ENCODE measurements at regions not wholly inside any gene's neighbourhood (a gene's known extent, or its start where the extent isn't known, plus 50 kb on each side); places are given as distances from the start of the nearest gene placed in this dataset.

DNA sequence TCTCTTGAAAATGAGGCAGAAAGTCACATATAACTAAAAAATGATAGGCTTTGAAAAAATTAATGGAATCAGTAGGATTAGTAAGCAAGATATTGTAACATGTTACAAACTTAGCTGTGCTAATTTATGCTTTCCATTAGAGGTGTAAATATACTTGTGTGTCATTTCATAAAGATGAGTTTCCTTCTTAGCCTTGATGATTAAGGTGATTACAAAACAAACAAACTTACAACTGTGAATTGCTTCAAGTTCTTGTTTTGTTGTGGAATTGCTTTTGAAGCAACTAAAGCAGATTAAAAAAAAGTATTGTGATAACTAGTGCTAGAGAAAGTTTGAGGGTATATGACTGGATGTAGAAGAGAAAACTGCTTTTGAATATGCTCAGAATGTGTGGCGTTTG is 87.9 kb downstream of the DIPK2A start:
- Histone ChIP-seq H3K27ac (ENCODE audit: low read depth, low read length, poor library complexity, severe bottlenecking) (no peak overlapping the region), H3F3A (ENCODE audit: insufficient read depth, low read length) (no peaks in the 10 kb centered on the region), H2AFZ (ENCODE audit: low read length) (no peak overlapping the region)

GRCh38 chr3:144060881-144061280 is 89.3 kb downstream of the DIPK2A start:
- no peaks in the 10 kb centered on the region for H3F3A ChIP-seq (ENCODE audit: insufficient read depth, low read length)
- H3K27me3 ChIP-seq (ENCODE audit: insufficient read depth, low read length): no peaks in the 10 kb centered on the region
- H2AFZ ChIP-seq (ENCODE audit: low read length): no peak overlapping the region
- TF ChIP-seq EZH2 (IDR thresholded peaks at IDR 0.05; ENCODE audit: borderline replicate concordance, low read length): no peak
- TF ChIP-seq, protein P1, sequence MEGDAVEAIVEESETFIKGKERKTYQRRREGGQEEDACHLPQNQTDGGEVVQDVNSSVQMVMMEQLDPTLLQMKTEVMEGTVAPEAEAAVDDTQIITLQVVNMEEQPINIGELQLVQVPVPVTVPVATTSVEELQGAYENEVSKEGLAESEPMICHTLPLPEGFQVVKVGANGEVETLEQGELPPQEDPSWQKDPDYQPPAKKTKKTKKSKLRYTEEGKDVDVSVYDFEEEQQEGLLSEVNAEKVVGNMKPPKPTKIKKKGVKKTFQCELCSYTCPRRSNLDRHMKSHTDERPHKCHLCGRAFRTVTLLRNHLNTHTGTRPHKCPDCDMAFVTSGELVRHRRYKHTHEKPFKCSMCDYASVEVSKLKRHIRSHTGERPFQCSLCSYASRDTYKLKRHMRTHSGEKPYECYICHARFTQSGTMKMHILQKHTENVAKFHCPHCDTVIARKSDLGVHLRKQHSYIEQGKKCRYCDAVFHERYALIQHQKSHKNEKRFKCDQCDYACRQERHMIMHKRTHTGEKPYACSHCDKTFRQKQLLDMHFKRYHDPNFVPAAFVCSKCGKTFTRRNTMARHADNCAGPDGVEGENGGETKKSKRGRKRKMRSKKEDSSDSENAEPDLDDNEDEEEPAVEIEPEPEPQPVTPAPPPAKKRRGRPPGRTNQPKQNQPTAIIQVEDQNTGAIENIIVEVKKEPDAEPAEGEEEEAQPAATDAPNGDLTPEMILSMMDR (IDR thresholded peaks at IDR 0.05; ENCODE audit: low read length): no peak
- H3K4me3 ChIP-seq (ENCODE audit: low read depth, low read length, poor library complexity, severe bottlenecking): no peak overlapping the region
- no peaks in the 10 kb centered on the region for H4K20me1 ChIP-seq (ENCODE audit: insufficient read depth, low read length)
- H3K9me2 ChIP-seq (ENCODE audit: low read depth, low read length): no peaks in the 10 kb centered on the region
- H3K9ac ChIP-seq (ENCODE audit: low read length): no peak overlapping the region
- H3K9me3 ChIP-seq (ENCODE audit: low read length): no peaks in the 10 kb centered on the region
- H3K4me1 ChIP-seq (ENCODE audit: insufficient read depth, low read length, severe bottlenecking): no peaks in the 10 kb centered on the region
- no peak overlapping the region for H3K4me2 ChIP-seq (ENCODE audit: low read length)
- H3K79me2 ChIP-seq (ENCODE audit: insufficient read depth, low read length): no peaks in the 10 kb centered on the region
- no peak overlapping the region for H3K27ac ChIP-seq (ENCODE audit: low read depth, low read length, poor library complexity, severe bottlenecking)
- no peaks in the 10 kb centered on the region for H3K36me3 ChIP-seq (ENCODE audit: insufficient read depth, low read length)

More for the DNA sequence above, 87.9 kb downstream of the DIPK2A start:
- no peak overlapping the region for H3K4me3 ChIP-seq (ENCODE audit: low read depth, low read length, poor library complexity, severe bottlenecking)
- H3K79me2 ChIP-seq (ENCODE audit: insufficient read depth, low read length): no peaks in the 10 kb centered on the region
- H3K27me3 ChIP-seq (ENCODE audit: insufficient read depth, low read length): no peaks in the 10 kb centered on the region
- no peaks in the 10 kb centered on the region for H3K9me2 ChIP-seq (ENCODE audit: low read depth, low read length)
- no peak overlapping the region for H3K4me2 ChIP-seq (ENCODE audit: low read length)
- no peaks in the 10 kb centered on the region for H4K20me1 ChIP-seq (ENCODE audit: insufficient read depth, low read length)
- no peaks in the 10 kb centered on the region for H3K36me3 ChIP-seq (ENCODE audit: insufficient read depth, low read length)
- no peaks in the 10 kb centered on the region for H3K4me1 ChIP-seq (ENCODE audit: insufficient read depth, low read length, severe bottlenecking)
- H3K9me3 ChIP-seq (ENCODE audit: low read length): no peaks in the 10 kb centered on the region
- TF ChIP-seq EZH2 (IDR thresholded peaks at IDR 0.05; ENCODE audit: borderline replicate concordance, low read length): no peak
- TF ChIP-seq, protein P1 (IDR thresholded peaks at IDR 0.05; ENCODE audit: low read length): no peak
- H3K9ac ChIP-seq (ENCODE audit: low read length): no peak overlapping the region

- no peak for TF ChIP-seq EZH2 (IDR thresholded peaks at IDR 0.05; ENCODE audit: borderline replicate concordance, low read length)
- TF ChIP-seq, protein P1 (IDR thresholded peaks at IDR 0.05; ENCODE audit: low read length): no peak
- Histone ChIP-seq H3K27me3 (ENCODE audit: insufficient read depth, low read length) (no peaks in the 10 kb centered on the region), H4K20me1 (ENCODE audit: insufficient read depth, low read length) (no peaks in the 10 kb centered on the region), H3K79me2 (ENCODE audit: insufficient read depth, low read length) (no peaks in the 10 kb centered on the region), H3F3A (ENCODE audit: insufficient read depth, low read length) (no peaks in the 10 kb centered on the region), H2AFZ (ENCODE audit: low read length) (no peak overlapping the region), H3K4me1 (ENCODE audit: insufficient read depth, low read length, severe bottlenecking) (no peaks in the 10 kb centered on the region), H3K4me3 (ENCODE audit: low read depth, low read length, poor library complexity, severe bottlenecking) (no peak overlapping the region), H3K27ac (ENCODE audit: low read depth, low read length, poor library complexity, severe bottlenecking) (no peak overlapping the region), H3K9me3 (ENCODE audit: low read length) (no peaks in the 10 kb centered on the region), H3K9me2 (ENCODE audit: low read depth, low read length) (no peaks in the 10 kb centered on the region), H3K4me2 (ENCODE audit: low read length) (no peak overlapping the region), H3K36me3 (ENCODE audit: insufficient read depth, low read length) (no peaks in the 10 kb centered on the region), H3K9ac (ENCODE audit: low read length) (no peak overlapping the region)
These were observed 91.7 kb downstream of the DIPK2A start for GRCh38 chr3:144063306-144063705.
